PC-3 (cell line): ENCODE measurements at regions not wholly inside any gene's neighbourhood (a gene's known extent, or its start where the extent isn't known, plus 50 kb on each side); places are given as distances from the start of the nearest gene placed in this dataset.

Source experiments
- CTCF ChIP-seq: fragments of 300-600 bp; sonication (generic); conservative IDR thresholded peaks from 2 replicates; pipeline ENCODE4 v1.5.1; 2017; ENCODE audit warnings: antibody characterized with exemption, low read depth, mild to moderate bottlenecking, low read length
- EZH2 ChIP-seq: fragments of 300-600 bp; sonication (generic); IDR thresholded peaks from one replicate; pipeline ENCODE4 v1.6.1; 2017; ENCODE audit warnings: antibody characterized with exemption, mild to moderate bottlenecking, low read length; ENCODE audit not compliant: unreplicated experiment

- no peak for TF ChIP-seq EZH2
- TF ChIP-seq CTCF, result no peak
These were observed 271.5 kb downstream of the XXYLT1 start for GRCh38 chr3:194999491-194999890.
